ENCODE measurements at regions not wholly inside any gene's neighbourhood (a gene's known extent, or its start where the extent isn't known, plus 50 kb on each side); places are given as distances from the start of the nearest gene placed in this dataset.

- Mint-ChIP-seq H3K4me1 (no peaks in the 10 kb centered on the region), H3K4me3 (no peak overlapping the region), H3K27ac (peak overlapping the region; percentile 25), H3K36me3 (ENCODE audit: low read depth) (no peaks in the 10 kb centered on the region), H3K9me3 (peaks cover 3% of the 10 kb centered on the region), H3K27me3 (ENCODE audit: low read depth, poor library complexity) (no peaks in the 10 kb centered on the region)
- no peak for TF ChIP-seq CTCF (IDR thresholded peaks at IDR 0.05)
- DNase-seq, result no peak
Observed at GRCh38 chr5:96024683-96025475, 63.2 kb upstream of the ELL2 start.

GRCh38 chr5:96023518-96023917, 61.9 kb upstream of the ELL2 start:
- TF ChIP-seq CTCF (IDR thresholded peaks at IDR 0.05), result no peak
- Mint-ChIP-seq H3K9me3 (peaks cover 3% of the 10 kb centered on the region), H3K27me3 (ENCODE audit: low read depth, poor library complexity) (no peaks in the 10 kb centered on the region), H3K27ac (no peak overlapping the region), H3K36me3 (ENCODE audit: low read depth) (no peaks in the 10 kb centered on the region), H3K4me1 (no peaks in the 10 kb centered on the region), H3K4me3 (no peak overlapping the region)
- DNase-seq, result no peak

GRCh38 chr5:96022971-96023370, 61.3 kb upstream of the ELL2 start:
- Mint-ChIP-seq H3K4me1 (no peaks in the 10 kb centered on the region), H3K9me3 (peaks cover 3% of the 10 kb centered on the region), H3K27ac (no peak overlapping the region)

GRCh38 chr5:96017951-96018350, 56.3 kb upstream of the ELL2 start:
- TF ChIP-seq CTCF (IDR thresholded peaks at IDR 0.05), result no peak
- Mint-ChIP-seq H3K27me3 (ENCODE audit: low read depth, poor library complexity) (no peaks in the 10 kb centered on the region), H3K4me1 (peaks cover 7% of the 10 kb centered on the region), H3K4me3 (no peak overlapping the region), H3K27ac (no peak overlapping the region), H3K36me3 (ENCODE audit: low read depth) (no peaks in the 10 kb centered on the region), H3K9me3 (peaks cover 3% of the 10 kb centered on the region)
- DNase-seq, result no peak

More at GRCh38 chr5:96022971-96023370, 61.3 kb upstream of the ELL2 start:
- no peak for DNase-seq
- TF ChIP-seq CTCF (IDR thresholded peaks at IDR 0.05), result no peak
- Mint-ChIP-seq H3K36me3 (ENCODE audit: low read depth) (no peaks in the 10 kb centered on the region), H3K27me3 (ENCODE audit: low read depth, poor library complexity) (no peaks in the 10 kb centered on the region), H3K4me3 (no peak overlapping the region)

GRCh38 chr5:96016216-96016615, 54.6 kb upstream of the ELL2 start:
- no peak for DNase-seq
- Mint-ChIP-seq H3K4me1 (peaks cover 7% of the 10 kb centered on the region), H3K9me3 (no peaks in the 10 kb centered on the region), H3K27ac (no peak overlapping the region), H3K27me3 (ENCODE audit: low read depth, poor library complexity) (no peaks in the 10 kb centered on the region), H3K4me3 (no peak overlapping the region), H3K36me3 (ENCODE audit: low read depth) (no peaks in the 10 kb centered on the region)
- TF ChIP-seq CTCF (IDR thresholded peaks at IDR 0.05), result no peak

- no peak for DNase-seq
- Mint-ChIP-seq H3K27ac (no peak overlapping the region), H3K4me3 (no peak overlapping the region), H3K36me3 (ENCODE audit: low read depth) (no peaks in the 10 kb centered on the region), H3K9me3 (no peaks in the 10 kb centered on the region), H3K4me1 (peaks cover 7% of the 10 kb centered on the region), H3K27me3 (ENCODE audit: low read depth, poor library complexity) (no peaks in the 10 kb centered on the region)
- TF ChIP-seq CTCF (IDR thresholded peaks at IDR 0.05), result no peak
Observed at GRCh38 chr5:96015709-96016108, 54.1 kb upstream of the ELL2 start.
